GM12878 (cell line): ENCODE measurements at regions not wholly inside any gene's neighbourhood (a gene's known extent, or its start where the extent isn't known, plus 50 kb on each side); places are given as distances from the start of the nearest gene placed in this dataset.

Experiments used
- ATAC-seq: fragments of 200-7000 bp; cut with Tn5 transposase; 3 replicates; pipeline ENCODE4 v1.9.1; 2020; ENCODE audit warnings: mild to moderate bottlenecking, moderate library complexity
- BruUV-seq: library from RNA; stranded (reverse); fragments of 400-500 nt; replicated peaks from 2 replicates; lab custom pipeline; 2021; lab: Mats Ljungman, UMichigan
- CTCF ChIA-PET: fragments of 300-600 bp; sonication (Branson Sonifier 250); formaldehyde crosslinking; extraction: SDS; loops from one replicate; lab custom pipeline; 2021; ENCODE audit warnings: inconsistent platforms; lab: Yijun Ruan, JAX
- POLR2A ChIA-PET: fragments of 350-600 bp; formaldehyde crosslinking; extraction: SDS; loops from one replicate; lab custom pipeline; 2021; ENCODE audit warnings: inconsistent platforms; lab: Charles Lee
- RAD21 ChIA-PET: fragments of 300-600 bp; sonication (Branson Sonifier 250); formaldehyde crosslinking; loops from one replicate; lab custom pipeline; 2023; ENCODE audit warnings: antibody characterized with exemption; ENCODE audit not compliant: unreplicated experiment; lab: Charles Lee
- SMC1A ChIA-PET: fragments of 300-600 bp; sonication (Branson Sonifier 250); formaldehyde crosslinking; loops from one replicate; lab custom pipeline; 2023; ENCODE audit not compliant: unreplicated experiment, uncharacterized antibody; lab: Charles Lee
- DNase-seq: peaks from one replicate; pipeline ENCODE4 v3.0.0-alpha.2; 2011; ENCODE audit warnings: low read depth, low spot score
- FAIRE-seq: peaks from 3 replicates; lab custom pipeline; 2011; peaks lifted over from hg19 to GRCh38; lab: Jason Lieb, UNC
- H2AFZ ChIP-seq: 2 replicates; pipeline ENCODE4 v1.6.0; 2011; ENCODE audit warnings: low read depth, low read length, control low read depth; ENCODE audit not compliant: control insufficient read depth
- H3K27ac ChIP-seq: 2 replicates; pipeline ENCODE4 v1.5.1; 2011; ENCODE audit warnings: control low read depth; ENCODE audit not compliant: control insufficient read depth, insufficient read depth
- H3K27me3 ChIP-seq, 2 experiments: replicated peaks in 1 of 2; 2 replicates each; pipeline versions ENCODE4 v1.6.0 to v1.6.1; 2011; ENCODE audit warnings: low read length in 1 of 2; ENCODE audit not compliant: control insufficient read depth in 2 of 2, insufficient read depth in 2 of 2
- H3K36me3 ChIP-seq, 2 experiments: 2 replicates each; pipeline ENCODE4 v1.5.1; 2011; ENCODE audit warnings: low read length in 1 of 2; ENCODE audit not compliant: control insufficient read depth in 2 of 2, insufficient read depth in 2 of 2
- H3K4me1 ChIP-seq: 2 replicates; pipeline ENCODE4 v1.6.1; 2011; ENCODE audit warnings: mild to moderate bottlenecking, low read length, moderate library complexity, mixed read lengths; ENCODE audit not compliant: control insufficient read depth, insufficient read depth
- H3K4me2 ChIP-seq: 2 replicates; pipeline ENCODE4 v1.6.0; 2011; ENCODE audit warnings: control low read depth; ENCODE audit not compliant: control insufficient read depth, insufficient read depth
- H3K4me3 ChIP-seq: fragments of 200-600 bp; sonication (generic); 2 replicates; pipeline ENCODE4 v1.5.1; 2016
- H3K79me2 ChIP-seq: 2 replicates; pipeline ENCODE4 v1.6.0; 2011; ENCODE audit warnings: low read length; ENCODE audit not compliant: control insufficient read depth, insufficient read depth
- H3K9ac ChIP-seq: 2 replicates; pipeline ENCODE4 v1.8.0; 2011; ENCODE audit warnings: low read length, control low read depth, mixed read lengths; ENCODE audit not compliant: control insufficient read depth, insufficient read depth
- H3K9me3 ChIP-seq: replicated peaks from 3 replicates; pipeline ENCODE4 v1.5.1; 2011; ENCODE audit warnings: mild to moderate bottlenecking, low read length; ENCODE audit not compliant: control insufficient read depth, insufficient read depth
- H4K20me1 ChIP-seq: 2 replicates; pipeline ENCODE4 v1.6.0; 2011; ENCODE audit not compliant: control insufficient read depth, insufficient read depth
- CBFB ChIP-seq: IDR thresholded peaks from 2 replicates; pipeline ENCODE4 v1.6.1; 2016; ENCODE audit warnings: antibody characterized with exemption, low read depth
- CBX3 ChIP-seq: fragments of 200-600 bp; sonication (generic); IDR thresholded peaks from 2 replicates; pipeline ENCODE4 v1.6.1; 2016; ENCODE audit warnings: low read depth, borderline replicate concordance
- CREB1 ChIP-seq: IDR thresholded peaks from 2 replicates; pipeline ENCODE4 v1.6.1; 2012; ENCODE audit warnings: low read depth, mild to moderate bottlenecking, inconsistent platforms
- ELK1 ChIP-seq: IDR thresholded peaks from 2 replicates; pipeline ENCODE4 v1.6.1; 2012; ENCODE audit warnings: low read depth, low read length, improper control_type of control experiment
- EZH2 ChIP-seq: IDR thresholded peaks from 2 replicates; pipeline ENCODE4 v1.6.1; 2012; ENCODE audit warnings: low read depth, mild to moderate bottlenecking, control low read depth, inconsistent platforms, low read length, borderline replicate concordance; ENCODE audit not compliant: control insufficient read depth
- FOS ChIP-seq: IDR thresholded peaks from 3 replicates; pipeline ENCODE4 v1.6.1; 2011; ENCODE audit warnings: borderline replicate concordance; ENCODE audit not compliant: insufficient read length; ENCODE audit errors: extremely low read depth
- IRF3 ChIP-seq: fragments of 450-650 bp; IDR thresholded peaks from 2 replicates; pipeline ENCODE4 v1.6.1; 2014; ENCODE audit warnings: mild to moderate bottlenecking
- JUNB ChIP-seq: IDR thresholded peaks from 2 replicates; pipeline ENCODE4 v1.6.1; 2016; ENCODE audit warnings: antibody characterized with exemption, mild to moderate bottlenecking
- MYC ChIP-seq: IDR thresholded peaks from 2 replicates; pipeline ENCODE4 v1.6.1; 2011; ENCODE audit warnings: mild to moderate bottlenecking, low read length, moderate library complexity, inconsistent platforms; ENCODE audit not compliant: insufficient read depth, insufficient replicate concordance, insufficient read length, severe bottlenecking
- NRF1 ChIP-seq: conservative IDR thresholded peaks from 2 replicates; pipeline ENCODE4 v1.6.1; 2011; ENCODE audit warnings: mild to moderate bottlenecking, low read depth, low read length, improper control_type of control experiment
- PAX5 ChIP-seq: IDR thresholded peaks from 2 replicates; pipeline ENCODE4 v1.6.1; 2011; ENCODE audit warnings: low read depth, low read length, borderline replicate concordance
- RAD51 ChIP-seq: fragments of 450-650 bp; IDR thresholded peaks from 2 replicates; pipeline ENCODE4 v1.6.1; 2016; ENCODE audit warnings: moderate library complexity, mild to moderate bottlenecking, inconsistent platforms
- ZBED1 ChIP-seq: IDR thresholded peaks from 2 replicates; pipeline ENCODE4 v1.6.1; 2016; ENCODE audit warnings: borderline replicate concordance
- ZSCAN29 ChIP-seq: fragments of 450-650 bp; IDR thresholded peaks from 2 replicates; pipeline ENCODE4 v1.6.1; 2017; ENCODE audit warnings: mild to moderate bottlenecking, moderate library complexity
- WGBS: methylation state at CpG from one replicate; pipeline ENCODE4 v1.1.6; 2016; ENCODE audit warnings: low lambda C conversion rate; ENCODE audit not compliant: insufficient replicate concordance, insufficient coverage; ENCODE audit errors: missing lambda C conversion rate; 5-methylcytosine and 5-hydroxymethylcytosine counted together
- in situ Hi-C: fragments of 300-500 bp; cut with MboI; formaldehyde crosslinking; loops from 9 replicates; pipeline ENCODE4 v1.14.3; 2018; ENCODE audit warnings: mixed read lengths
- intact Hi-C: fragments of 100-400 bp; cut with micrococcal nuclease; formaldehyde crosslinking; loops from one replicate; pipeline ENCODE4 v1.14.2; 2022; ENCODE audit not compliant: unreplicated experiment

- TF ChIP-seq CBFB (no peak), FOS (no peak)
Measured at GRCh38 chr16:55118701-55119260, 188.1 kb downstream of the IRX5 start (continued).

GRCh38 chr16:55120408-55120807 is 189.7 kb downstream of the IRX5 start:
- SMC1A ChIA-PET = no interaction called here
- H4K20me1 ChIP-seq = no peaks in the 10 kb centered on the region
- TF ChIP-seq CREB1 (no peak), CBX3 (no peak), PAX5 (no peak), JUNB (no peak), ZBED1 (no peak), RAD51 (no peak), ELK1 (no peak), ZSCAN29 (no peak), EZH2 (no peak), IRF3 (no peak), MYC (no peak), NRF1 (no peak)
- H3K4me3 ChIP-seq = no peak overlapping the region
- in situ Hi-C loops = no loop called here
- H3K9me3 ChIP-seq = no peaks in the 10 kb centered on the region
- intact Hi-C loops = no loop called here
- H3K27me3 ChIP-seq = no peaks in the 10 kb centered on the region
- no peaks in the 10 kb centered on the region for H3K4me1 ChIP-seq
- RAD21 ChIA-PET = no interaction called here
- FAIRE-seq (no peak), DNase-seq (no peak), ATAC-seq (no peak)
- no peak overlapping the region for H2AFZ ChIP-seq
- no peak overlapping the region for H3K4me2 ChIP-seq
- H3K79me2 ChIP-seq = no peaks in the 10 kb centered on the region
- CTCF ChIA-PET = no interaction called here
- H3K27ac ChIP-seq = no peak overlapping the region
- POLR2A ChIA-PET = no interaction called here
- H3K36me3 ChIP-seq = no peaks in the 10 kb centered on the region
- WGBS = 0% methylated on average over 2 of the region's 2 CpGs
- BruUV-seq = no TSS peak
- no peak overlapping the region for H3K9ac ChIP-seq
